Kidney epithelial cell (primary cell): ENCODE measurements at regions not wholly inside any gene's neighbourhood (a gene's known extent, or its start where the extent isn't known, plus 50 kb on each side); places are given as distances from the start of the nearest gene placed in this dataset.

Experiments used
- DNase-seq: peaks from one replicate; pipeline ENCODE4 v3.0.0-alpha.2; 2010; ENCODE audit warnings: low read depth
- H3K27me3 ChIP-seq: 2 replicates; pipeline ENCODE4 v1.6.0; 2011; ENCODE audit warnings: low read length; ENCODE audit not compliant: control insufficient read depth, insufficient read depth
- H3K36me3 ChIP-seq: 2 replicates; pipeline ENCODE4 v1.5.1; 2011; ENCODE audit warnings: low read length; ENCODE audit not compliant: control insufficient read depth, insufficient read depth
- H3K4me3 ChIP-seq: 2 replicates; pipeline ENCODE4 v1.5.1; 2011; ENCODE audit warnings: low read depth, mild to moderate bottlenecking, control low read depth, low read length
- CTCF ChIP-seq: IDR thresholded peaks from 2 replicates; pipeline ENCODE4 v1.5.1; 2011; ENCODE audit warnings: mild to moderate bottlenecking, moderate library complexity, low read length, control low read depth, inconsistent platforms; ENCODE audit not compliant: insufficient read depth, poor library complexity, severe bottlenecking

DNA sequence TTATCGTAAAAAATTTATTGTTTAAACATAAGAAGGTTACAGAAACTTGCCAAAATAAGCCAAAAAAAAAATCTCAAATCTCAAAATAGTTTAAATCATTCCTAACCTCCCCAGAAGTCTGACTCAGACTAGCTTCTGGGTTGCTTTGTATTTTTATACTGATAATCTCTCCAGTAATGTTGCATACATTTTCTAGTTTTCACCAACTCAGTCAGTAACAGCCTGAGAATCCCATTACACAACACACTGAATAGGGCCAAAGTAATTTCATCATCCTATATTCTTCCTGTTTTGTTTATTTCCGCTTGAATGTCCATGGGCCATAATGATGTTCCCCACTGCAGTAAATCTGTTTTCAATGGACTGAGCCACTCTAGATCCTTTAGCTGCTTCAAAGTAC is 478.5 kb downstream of the GPAM start:
- DNase-seq = no peak
- TF ChIP-seq CTCF = no peak
- no peak overlapping the region for H3K4me3 ChIP-seq
- H3K27me3 ChIP-seq = no peaks in the 10 kb centered on the region
- no peaks in the 10 kb centered on the region for H3K36me3 ChIP-seq

DNA sequence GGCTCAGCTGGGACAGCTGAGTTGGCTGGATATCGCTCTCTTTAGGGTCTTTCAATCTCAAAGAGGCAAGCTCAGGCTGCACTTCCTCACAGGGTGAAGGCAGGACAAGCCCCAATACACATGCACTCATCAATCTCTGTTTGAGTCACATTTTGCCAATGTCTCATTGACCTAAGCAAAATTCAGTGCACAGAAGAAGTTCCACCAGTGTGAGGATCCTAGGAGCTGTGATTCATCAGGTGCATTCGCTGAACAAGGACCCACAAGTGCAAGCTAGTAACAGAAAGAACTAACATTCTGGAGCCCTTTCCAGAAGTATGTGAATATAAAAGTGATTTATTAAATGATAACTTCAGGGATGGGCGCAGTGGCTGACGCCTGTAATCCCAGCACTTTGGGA is 477.2 kb downstream of the GPAM start:
- Histone ChIP-seq H3K36me3 (no peaks in the 10 kb centered on the region), H3K4me3 (no peak overlapping the region), H3K27me3 (no peaks in the 10 kb centered on the region)
- TF ChIP-seq CTCF = no peak
- no peak for DNase-seq

GRCh38 chr10:111707076-111707475 is 476.5 kb downstream of the GPAM start:
- Histone ChIP-seq H3K36me3 (no peaks in the 10 kb centered on the region), H3K27me3 (no peaks in the 10 kb centered on the region), H3K4me3 (no peak overlapping the region)
- no peak for DNase-seq
- TF ChIP-seq CTCF = no peak

GRCh38 chr10:111709603-111710002 is 474.0 kb downstream of the GPAM start:
- H3K27me3 ChIP-seq = no peaks in the 10 kb centered on the region
- no peak for TF ChIP-seq CTCF
- no peaks in the 10 kb centered on the region for H3K36me3 ChIP-seq
- no peak for DNase-seq
- H3K4me3 ChIP-seq = no peak overlapping the region

GRCh38 chr10:111716032-111716431 is 467.5 kb downstream of the GPAM start:
- no peak for DNase-seq
- H3K36me3 ChIP-seq = no peaks in the 10 kb centered on the region
- TF ChIP-seq CTCF = no peak
- no peak overlapping the region for H3K4me3 ChIP-seq
- no peaks in the 10 kb centered on the region for H3K27me3 ChIP-seq

- Histone ChIP-seq H3K4me3 (no peak overlapping the region), H3K27me3 (no peaks in the 10 kb centered on the region), H3K36me3 (no peaks in the 10 kb centered on the region)
- DNase-seq = no peak
- no peak for TF ChIP-seq CTCF
These were observed 459.4 kb downstream of the GPAM start for GRCh38 chr10:111724121-111724520.
